GM12891 (cell line): ENCODE measurements at regions not wholly inside any gene's neighbourhood (a gene's known extent, or its start where the extent isn't known, plus 50 kb on each side); places are given as distances from the start of the nearest gene placed in this dataset.

Experiments used
- PAX5 ChIP-seq: IDR thresholded peaks from 2 replicates; pipeline ENCODE4 v1.6.1; 2011; ENCODE audit warnings: low read length, moderate library complexity, mild to moderate bottlenecking; ENCODE audit not compliant: insufficient read depth, severe bottlenecking
- POLR2A ChIP-seq: IDR thresholded peaks from 2 replicates; pipeline ENCODE4 v1.6.1; 2011; ENCODE audit warnings: low read depth, low read length, control low read depth
- POLR2AphosphoS5 ChIP-seq: IDR thresholded peaks from 2 replicates; pipeline ENCODE4 v1.6.1; 2011; ENCODE audit warnings: low read depth, low read length, control low read depth
- SPI1 ChIP-seq: IDR thresholded peaks from 2 replicates; pipeline ENCODE4 v1.6.1; 2011; ENCODE audit warnings: low read depth, low read length, control low read depth
- TAF1 ChIP-seq: IDR thresholded peaks from 2 replicates; pipeline ENCODE4 v1.6.1; 2011; ENCODE audit warnings: low read depth, low read length, control low read depth

DNA sequence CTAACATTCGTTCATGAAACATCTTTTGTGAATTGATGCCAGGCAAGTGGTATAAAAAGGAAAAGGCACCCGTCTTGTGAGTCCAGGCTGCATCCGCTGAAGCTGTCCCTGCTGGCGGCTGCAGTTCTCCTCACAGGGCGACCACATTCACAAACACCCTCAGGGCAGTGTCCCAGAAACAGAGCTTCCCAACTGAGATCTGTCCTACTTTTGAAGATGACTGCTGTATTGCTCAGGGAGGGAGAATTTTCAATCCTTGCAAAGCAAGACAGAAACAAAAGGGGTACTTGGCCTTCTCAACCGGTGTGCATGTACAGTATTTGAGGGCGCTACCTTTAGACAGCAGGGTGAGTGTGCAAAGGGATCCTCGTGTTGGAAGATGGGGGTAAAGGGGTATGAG lies 316.1 kb downstream of the GADD45G start:
- TF ChIP-seq POLR2AphosphoS5 (no peak), POLR2A (no peak), TAF1 (no peak), PAX5 (no peak), SPI1 (no peak)
